Spleen (tissue), 11 donors: ENCODE measurements at regions not wholly inside any gene's neighbourhood (a gene's known extent, or its start where the extent isn't known, plus 50 kb on each side); places are given as distances from the start of the nearest gene placed in this dataset.
"Not testable (repeated sequence)": the region's sequence is repeated elsewhere in the genome, so short reads cannot be mapped to it uniquely, and the experiment has no call there.

Experiments used
- DNase-seq: peaks from one replicate; pipeline ENCODE4 v3.0.0-alpha.2; 2020
- H3K27ac ChIP-seq, 8 donors: fragments of 200-600 bp; sonication (generic) in 7 of 8; 1 replicate in 4 of 8; 2 replicates in 4 of 8; pipeline versions ENCODE4 v1.5.0 to v1.8.0; 2016 to 2021; ENCODE audit warnings: inconsistent platforms in 4 of 8, mild to moderate bottlenecking in 4 of 8, moderate library complexity in 1 of 8
- H3K27me3 ChIP-seq, 7 donors: fragments of 200-600 bp; sonication (generic) in 6 of 7; replicated peaks in 1 of 7; 1 replicate in 4 of 7; 2 replicates in 3 of 7; pipeline versions ENCODE4 v1.5.0 to v1.8.0; 2016 to 2021; ENCODE audit warnings: inconsistent platforms in 3 of 7, mild to moderate bottlenecking in 1 of 7
- H3K36me3 ChIP-seq, 6 donors: fragments of 200-600 bp; sonication (generic) in 5 of 6; 1 replicate in 4 of 6; 2 replicates in 2 of 6; pipeline versions ENCODE4 v1.5.0 to v1.8.0; 2016 to 2021; ENCODE audit warnings: inconsistent platforms in 2 of 6
- H3K4me1 ChIP-seq, 6 donors: fragments of 200-600 bp; sonication (generic) in 5 of 6; 1 replicate in 3 of 6; 2 replicates in 3 of 6; pipeline versions ENCODE4 v1.5.0 to v1.8.0; 2016 to 2021; ENCODE audit warnings: inconsistent platforms in 3 of 6
- H3K4me3 ChIP-seq, 8 donors: fragments of 200-600 bp; sonication (generic) in 7 of 8; 1 replicate in 4 of 8; 2 replicates in 4 of 8; pipeline versions ENCODE4 v1.5.0 to v1.8.0; 2016 to 2021; ENCODE audit warnings: inconsistent platforms in 4 of 8, mild to moderate bottlenecking in 4 of 8, moderate library complexity in 2 of 8
- H3K9me3 ChIP-seq, 8 donors: fragments of 200-600 bp; sonication (generic) in 7 of 8; 1 replicate in 4 of 8; 2 replicates in 4 of 8; pipeline versions ENCODE4 v1.5.0 to v1.8.0; 2016 to 2021; ENCODE audit warnings: inconsistent platforms in 4 of 8
- CTCF ChIP-seq, 11 experiments: fragments of 200-600 bp in 7 of 11; fragments of 450-650 bp in 4 of 11; sonication (generic) in 4 of 11; IDR thresholded peaks in 8 of 11; conservative IDR thresholded peaks in 3 of 11; 1 replicate in 7 of 11; 2 replicates in 4 of 11; pipeline versions ENCODE4 v1.4.0 to v1.8.0; 2016 to 2021; ENCODE audit warnings: antibody characterized with exemption in 11 of 11, inconsistent platforms in 4 of 11, mild to moderate bottlenecking in 1 of 11
- POLR2A ChIP-seq, 3 donors: fragments of 450-650 bp; IDR thresholded peaks; one replicate each; pipeline ENCODE4 v1.5.1; 2017; ENCODE audit warnings: antibody characterized with exemption in 3 of 3, mild to moderate bottlenecking in 1 of 3
- POLR2AphosphoS5 ChIP-seq, 3 donors: sonication (generic); formaldehyde crosslinking; IDR thresholded peaks; one replicate each; pipeline ENCODE4 v1.5.1; 2017; ENCODE audit warnings: antibody characterized with exemption in 3 of 3
- WGBS, 5 donors: extraction: QIAGEN DNeasy Blood & Tissue Kit in 3 of 5; methylation state at CpG; one replicate each; pipeline versions ENCODE4 v1.1.5 to v1.1.7; 2013 to 2018; 5-methylcytosine and 5-hydroxymethylcytosine counted together
- intact Hi-C: fragments of 100-400 bp; cut with DNase I; formaldehyde crosslinking; loops from one replicate; pipeline ENCODE4 v1.15.0; 2023; ENCODE audit warnings: low total_unique reads
- donor health status: healthy with polysubstance abuse.
- donor health status: DM: no; HTN: no; CAD: no; lungs with moderate emphysema.
- donor health status: DM: no; HTN: no; CAD: no.
- donor health status: Bipolar disorder and iron deficiency.
- donor health status: healthy.
- donor health status: DM: no; HTN: no; CAD: no.
- donor health status: DM: yes; HTN: yes; CAD: no.

GRCh38 chr7:159207393-159207792 is 62.7 kb upstream of the VIPR2 start:
- Histone ChIP-seq H3K36me3 (no peaks in the 10 kb centered on the region), H3K4me3 (no peak overlapping the region), H3K4me1 (peaks cover 0 to 9% (median 0%) of the 10 kb centered on the region in 6 donors), H3K27me3 (no peaks in the 10 kb centered on the region), H3K27ac (no peak overlapping the region), H3K9me3 (peaks cover 0 to 7% (median 0%) of the 10 kb centered on the region in 8 donors)
- 47 to 53% (median 49%) methylated on average over 5 of the region's 5 CpGs for WGBS, 5 donors
- TF ChIP-seq CTCF (IDR thresholded peaks at IDR 0.05 in 8 of 11, conservative IDR thresholded peaks at IDR 0.05 in 3 of 11), result no peak
- no peak for TF ChIP-seq POLR2A (IDR thresholded peaks at IDR 0.05)
- TF ChIP-seq POLR2AphosphoS5 (IDR thresholded peaks at IDR 0.05), result no peak
- no peak for DNase-seq
- intact Hi-C loops, result no loop called here

- intact Hi-C loops, result no loop called here
- Histone ChIP-seq H3K27me3 (no peaks in the 10 kb centered on the region), H3K9me3 (peaks cover 0 to 7% (median 0%) of the 10 kb centered on the region in 8 donors), H3K36me3 (no peaks in the 10 kb centered on the region), H3K27ac (no peak overlapping the region), H3K4me3 (no peak overlapping the region), H3K4me1 (peaks cover 0 to 9% (median 0%) of the 10 kb centered on the region in 6 donors)
- 75 to 85% (median 80%) methylated on average over 5 of the region's 5 CpGs for WGBS, 5 donors
- no peak for TF ChIP-seq POLR2AphosphoS5 (IDR thresholded peaks at IDR 0.05)
- TF ChIP-seq POLR2A (IDR thresholded peaks at IDR 0.05), result no peak
- no peak for TF ChIP-seq CTCF (IDR thresholded peaks at IDR 0.05 in 8 of 11, conservative IDR thresholded peaks at IDR 0.05 in 3 of 11)
- DNase-seq, result no peak
Measured at GRCh38 chr7:159205833-159206232, 61.2 kb upstream of the VIPR2 start.

- TF ChIP-seq CTCF (IDR thresholded peaks at IDR 0.05 in 8 of 11, conservative IDR thresholded peaks at IDR 0.05 in 3 of 11), result no peak
- no peak for TF ChIP-seq POLR2AphosphoS5 (IDR thresholded peaks at IDR 0.05)
- TF ChIP-seq POLR2A (IDR thresholded peaks at IDR 0.05), result no peak
- Histone ChIP-seq H3K4me3 (no peak overlapping the region), H3K36me3 (no peaks in the 10 kb centered on the region), H3K9me3 (peaks cover 0 to 7% (median 0%) of the 10 kb centered on the region in 8 donors), H3K27ac (no peak overlapping the region), H3K4me1 (peaks cover 0 to 5% (median 0%) of the 10 kb centered on the region in 6 donors), H3K27me3 (no peaks in the 10 kb centered on the region)
- intact Hi-C loops, result no loop called here
- DNase-seq, result no peak
- 84 to 96% (median 89%) methylated on average over 5 to 10 of the region's 10 CpGs for WGBS, 5 donors
Measured at GRCh38 chr7:159204664-159205063, 60.0 kb upstream of the VIPR2 start.

GRCh38 chr7:159203253-159203652 is 58.6 kb upstream of the VIPR2 start:
- H3K27ac ChIP-seq, intact Hi-C loops, DNase-seq, H3K27me3 ChIP-seq, H3K4me1 ChIP-seq, H3K36me3 ChIP-seq, H3K4me3 ChIP-seq, H3K9me3 ChIP-seq: not testable (repeated sequence)
- WGBS, 5 donors, result 87 to 94% (median 91%) methylated on average over 7 to 9 of the region's 9 CpGs
